SKM-1 treated with dmso at 0.1 percent for 144 hours (cell line): ENCODE measurements at regions not wholly inside any gene's neighbourhood (a gene's known extent, or its start where the extent isn't known, plus 50 kb on each side); places are given as distances from the start of the nearest gene placed in this dataset.

Experiments used
- DNase-seq: peaks from one replicate; lab custom pipeline; 2025; ENCODE audit not compliant: unreplicated experiment; lab: John Stamatoyannopoulos, UW

GRCh38 chr6:7960848-7961247, 50.3 kb upstream of the TXNDC5 start:
- DNase-seq: peak; percentile 8
